Breast epithelium (tissue), 4 donors: ENCODE measurements at regions not wholly inside any gene's neighbourhood (a gene's known extent, or its start where the extent isn't known, plus 50 kb on each side); places are given as distances from the start of the nearest gene placed in this dataset.

ENCODE experiments used
- DNase-seq, 2 donors: peaks; one replicate each; pipeline ENCODE4 v3.0.0-alpha.2; 2019; ENCODE audit warnings: low spot score in 2 of 2
- H3K27ac ChIP-seq, 2 donors: fragments of 200-600 bp; sonication (generic) in 1 of 2; one replicate each; pipeline ENCODE4 v1.5.1; 2016 to 2019; ENCODE audit warnings: mild to moderate bottlenecking in 1 of 2
- H3K27me3 ChIP-seq, 2 donors: fragments of 200-600 bp; sonication (generic) in 1 of 2; one replicate each; pipeline versions ENCODE4 v1.5.1 to v1.6.0; 2017 to 2019; ENCODE audit warnings: control low read depth in 1 of 2, mild to moderate bottlenecking in 1 of 2
- H3K36me3 ChIP-seq: fragments of 200-600 bp; one replicate; pipeline ENCODE4 v1.5.1; 2019
- H3K4me1 ChIP-seq, 2 donors: fragments of 200-600 bp; sonication (generic); one replicate each; pipeline ENCODE4 v1.5.1; 2016 to 2019; ENCODE audit warnings: control low read depth in 1 of 2
- H3K4me3 ChIP-seq, 3 donors: fragments of 200-600 bp; sonication (generic); 1 replicate in 2 of 3; 2 replicates in 1 of 3; pipeline ENCODE4 v1.5.1; 2016 to 2019; ENCODE audit warnings: mild to moderate bottlenecking in 3 of 3, moderate library complexity in 2 of 3
- H3K9me3 ChIP-seq, 2 donors: fragments of 200-600 bp; sonication (generic) in 1 of 2; one replicate each; pipeline ENCODE4 v1.5.1; 2016 to 2019; ENCODE audit warnings: control low read depth in 1 of 2
- POLR2A ChIP-seq: fragments of 450-650 bp; IDR thresholded peaks from one replicate; pipeline ENCODE4 v1.6.1; 2016; ENCODE audit warnings: antibody characterized with exemption, mild to moderate bottlenecking, moderate library complexity
- POLR2AphosphoS5 ChIP-seq, 3 donors: sonication (generic); formaldehyde crosslinking; IDR thresholded peaks; one replicate each; pipeline ENCODE4 v1.6.1; 2017; ENCODE audit warnings: antibody characterized with exemption in 3 of 3
- intact Hi-C: fragments of 100-400 bp; cut with DNase I; formaldehyde crosslinking; loops from one replicate; pipeline ENCODE4 v1.15.1; 2023; ENCODE audit warnings: low total_unique reads
- TF ChIP-seq, protein P1 (sequence below), 3 donors: fragments of 450-650 bp; IDR thresholded peaks; one replicate each; pipeline ENCODE4 v1.5.1; 2016 to 2017; ENCODE audit warnings: antibody characterized with exemption in 3 of 3, mild to moderate bottlenecking in 3 of 3, moderate library complexity in 3 of 3

DNA sequence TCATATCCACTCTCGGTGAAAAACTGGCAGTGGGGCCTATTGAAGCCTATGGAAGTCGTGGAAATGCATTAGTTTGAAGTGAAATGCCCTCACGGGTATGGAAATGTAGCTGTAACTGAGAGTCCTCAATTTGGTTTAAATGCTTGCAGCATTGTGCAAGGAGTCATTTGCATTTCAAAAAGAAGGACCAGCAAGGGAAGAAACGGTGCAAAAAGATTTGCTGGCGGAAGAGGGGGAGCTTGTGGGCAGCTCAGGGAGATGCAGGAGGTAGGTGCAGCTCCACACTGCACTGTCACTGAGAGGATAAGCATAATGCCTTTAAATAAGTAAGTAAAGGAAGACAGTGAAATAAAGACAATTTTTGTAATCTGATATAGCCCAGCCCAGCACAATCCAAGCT lies 400.4 kb upstream of the DIPK2B start:
- TF ChIP-seq POLR2AphosphoS5 (IDR thresholded peaks at IDR 0.05) (no peak), POLR2A (no peak)
- TF ChIP-seq, protein P1, sequence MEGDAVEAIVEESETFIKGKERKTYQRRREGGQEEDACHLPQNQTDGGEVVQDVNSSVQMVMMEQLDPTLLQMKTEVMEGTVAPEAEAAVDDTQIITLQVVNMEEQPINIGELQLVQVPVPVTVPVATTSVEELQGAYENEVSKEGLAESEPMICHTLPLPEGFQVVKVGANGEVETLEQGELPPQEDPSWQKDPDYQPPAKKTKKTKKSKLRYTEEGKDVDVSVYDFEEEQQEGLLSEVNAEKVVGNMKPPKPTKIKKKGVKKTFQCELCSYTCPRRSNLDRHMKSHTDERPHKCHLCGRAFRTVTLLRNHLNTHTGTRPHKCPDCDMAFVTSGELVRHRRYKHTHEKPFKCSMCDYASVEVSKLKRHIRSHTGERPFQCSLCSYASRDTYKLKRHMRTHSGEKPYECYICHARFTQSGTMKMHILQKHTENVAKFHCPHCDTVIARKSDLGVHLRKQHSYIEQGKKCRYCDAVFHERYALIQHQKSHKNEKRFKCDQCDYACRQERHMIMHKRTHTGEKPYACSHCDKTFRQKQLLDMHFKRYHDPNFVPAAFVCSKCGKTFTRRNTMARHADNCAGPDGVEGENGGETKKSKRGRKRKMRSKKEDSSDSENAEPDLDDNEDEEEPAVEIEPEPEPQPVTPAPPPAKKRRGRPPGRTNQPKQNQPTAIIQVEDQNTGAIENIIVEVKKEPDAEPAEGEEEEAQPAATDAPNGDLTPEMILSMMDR (IDR thresholded peaks at IDR 0.05) = no peak
- intact Hi-C loops = loop anchor here (5.0 kb wide), 1 partner anchor 371 kb away; no protein-coding TSS in a partner anchor
- Histone ChIP-seq H3K27me3 (peaks cover 0 to 22% of the 10 kb centered on the region in 2 donors), H3K4me3 (no peak overlapping the region), H3K9me3 (peaks cover 0 to 9% of the 10 kb centered on the region in 2 donors), H3K4me1 (no peaks in the 10 kb centered on the region), H3K27ac (no peak overlapping the region), H3K36me3 (no peaks in the 10 kb centered on the region)
- DNase-seq = no peak

DNA sequence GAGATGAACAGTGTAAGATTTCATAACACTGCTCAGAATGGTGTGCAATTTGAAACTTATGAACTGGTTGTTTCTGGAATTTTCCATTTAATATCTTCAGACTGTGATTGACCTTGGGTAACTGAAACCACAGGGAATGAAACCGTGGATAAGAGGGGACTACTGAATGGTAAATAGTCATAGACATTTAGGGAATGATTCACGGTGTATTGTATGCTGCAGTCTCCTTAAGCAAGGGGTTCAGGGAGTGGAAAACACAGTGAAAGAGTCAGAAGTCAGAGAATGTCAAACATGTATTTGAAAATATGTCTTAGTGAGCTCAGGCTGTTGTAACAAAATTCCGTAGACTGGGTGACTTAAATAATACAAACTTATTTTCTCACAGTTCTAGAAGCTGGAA lies 398.2 kb upstream of the DIPK2B start:
- DNase-seq = no peak
- Histone ChIP-seq H3K27ac (no peak overlapping the region), H3K9me3 (no peaks in the 10 kb centered on the region), H3K4me3 (no peak overlapping the region), H3K27me3 (peaks cover 0 to 27% of the 10 kb centered on the region in 2 donors), H3K36me3 (no peaks in the 10 kb centered on the region), H3K4me1 (no peaks in the 10 kb centered on the region)
- TF ChIP-seq POLR2AphosphoS5 (IDR thresholded peaks at IDR 0.05) (no peak), POLR2A (no peak)
- TF ChIP-seq, protein P1 (IDR thresholded peaks at IDR 0.05) = no peak
- intact Hi-C loops = no loop called here

DNA sequence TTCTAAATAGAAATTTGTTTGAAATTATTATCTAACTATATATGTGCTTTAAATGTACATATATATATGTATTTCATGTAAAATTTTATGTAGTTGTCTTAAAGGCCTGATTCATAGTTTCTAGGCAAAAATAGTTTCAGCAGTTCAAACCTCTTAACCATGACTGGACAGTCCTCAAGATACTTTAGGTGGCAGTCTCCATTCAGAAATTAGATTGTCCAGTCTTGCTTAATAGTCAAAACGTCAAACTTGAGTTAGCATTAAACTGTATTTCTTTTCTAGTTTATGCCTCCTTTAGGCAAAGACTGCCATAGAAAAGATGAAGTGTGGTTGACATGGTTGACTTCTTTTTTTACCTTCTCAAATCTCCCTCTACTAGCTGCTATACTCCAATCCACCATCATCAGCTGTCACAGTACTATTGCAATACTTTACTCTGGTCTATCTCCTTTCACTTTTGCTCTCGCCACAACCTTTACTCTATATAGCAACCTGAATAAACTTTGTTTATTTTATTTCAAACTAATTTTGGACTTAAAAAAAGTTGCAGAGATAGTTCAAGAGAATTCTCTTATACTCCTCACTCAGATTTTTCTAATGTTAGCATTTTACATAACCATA lies 395.6 kb upstream of the DIPK2B start:
- Histone ChIP-seq H3K27ac (no peak overlapping the region), H3K4me1 (no peaks in the 10 kb centered on the region), H3K4me3 (no peak overlapping the region), H3K27me3 (peaks cover 0 to 27% of the 10 kb centered on the region in 2 donors), H3K9me3 (no peaks in the 10 kb centered on the region), H3K36me3 (no peaks in the 10 kb centered on the region)
- no peak for DNase-seq
- intact Hi-C loops = no loop called here
- TF ChIP-seq, protein P1 (IDR thresholded peaks at IDR 0.05) = no peak
- TF ChIP-seq POLR2AphosphoS5 (IDR thresholded peaks at IDR 0.05) = no peak
- no peak for TF ChIP-seq POLR2A

DNA sequence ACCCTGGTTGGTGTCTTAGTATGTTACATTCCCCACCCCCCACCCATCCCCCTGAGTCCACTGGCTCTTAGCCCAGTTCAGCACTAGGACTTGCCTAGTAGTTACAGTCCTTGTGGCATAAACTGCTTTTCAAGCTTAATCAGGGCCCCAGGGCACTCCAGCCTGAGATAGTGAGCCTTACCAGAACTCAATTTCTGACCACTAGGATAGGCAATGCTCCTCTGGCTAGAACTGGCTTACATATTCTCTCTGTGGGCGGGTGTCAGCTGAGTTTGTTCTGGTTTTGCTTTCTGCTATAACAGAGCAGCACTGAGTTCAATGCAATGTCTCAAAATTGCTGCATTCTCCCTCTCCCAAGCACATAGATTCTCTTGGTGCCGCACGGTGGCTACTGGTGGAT lies 391.4 kb upstream of the DIPK2B start:
- H3K27ac ChIP-seq = no peak overlapping the region
- H3K4me1 ChIP-seq = no peaks in the 10 kb centered on the region
- peaks cover 0 to 7% of the 10 kb centered on the region in 2 donors for H3K27me3 ChIP-seq
- DNase-seq = no peak
- no peaks in the 10 kb centered on the region for H3K36me3 ChIP-seq
- H3K4me3 ChIP-seq = no peak overlapping the region
- no peak for TF ChIP-seq POLR2AphosphoS5 (IDR thresholded peaks at IDR 0.05)
- TF ChIP-seq, protein P1 (IDR thresholded peaks at IDR 0.05) = no peak
- TF ChIP-seq POLR2A = no peak
- peaks cover 0 to 21% of the 10 kb centered on the region in 2 donors for H3K9me3 ChIP-seq
- intact Hi-C loops = no loop called here

DNA sequence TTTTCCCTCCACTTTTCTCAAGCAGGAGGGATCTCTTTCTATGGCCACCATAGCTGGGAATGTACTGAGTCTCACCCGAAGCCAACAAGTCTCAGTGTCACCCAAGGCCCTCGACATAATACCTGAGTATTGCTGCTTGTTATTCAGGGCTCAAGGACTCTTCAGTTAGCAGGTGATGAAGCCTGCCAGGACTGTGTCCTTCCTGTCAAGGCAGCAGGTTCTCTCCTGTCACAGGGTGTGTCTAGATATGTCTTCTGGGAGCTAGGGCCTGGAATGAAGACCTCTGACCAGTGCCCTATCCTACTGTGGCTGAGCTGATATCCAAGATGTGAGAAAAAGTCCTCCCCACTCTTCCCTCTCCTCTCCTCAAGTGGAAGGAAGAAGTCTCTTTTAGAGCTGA lies 391.0 kb upstream of the DIPK2B start:
- Histone ChIP-seq H3K27ac (no peak overlapping the region), H3K9me3 (peaks cover 0 to 21% of the 10 kb centered on the region in 2 donors), H3K36me3 (no peaks in the 10 kb centered on the region), H3K4me3 (no peak overlapping the region), H3K27me3 (peaks cover 0 to 5% of the 10 kb centered on the region in 2 donors), H3K4me1 (no peaks in the 10 kb centered on the region)
- no peak for DNase-seq
- TF ChIP-seq, protein P1 (IDR thresholded peaks at IDR 0.05) = no peak
- no peak for TF ChIP-seq POLR2AphosphoS5 (IDR thresholded peaks at IDR 0.05)
- no peak for TF ChIP-seq POLR2A
- intact Hi-C loops = no loop called here
